ENCODE measurements at regions not wholly inside any gene's neighbourhood (a gene's known extent, or its start where the extent isn't known, plus 50 kb on each side); places are given as distances from the start of the nearest gene placed in this dataset.

DNA sequence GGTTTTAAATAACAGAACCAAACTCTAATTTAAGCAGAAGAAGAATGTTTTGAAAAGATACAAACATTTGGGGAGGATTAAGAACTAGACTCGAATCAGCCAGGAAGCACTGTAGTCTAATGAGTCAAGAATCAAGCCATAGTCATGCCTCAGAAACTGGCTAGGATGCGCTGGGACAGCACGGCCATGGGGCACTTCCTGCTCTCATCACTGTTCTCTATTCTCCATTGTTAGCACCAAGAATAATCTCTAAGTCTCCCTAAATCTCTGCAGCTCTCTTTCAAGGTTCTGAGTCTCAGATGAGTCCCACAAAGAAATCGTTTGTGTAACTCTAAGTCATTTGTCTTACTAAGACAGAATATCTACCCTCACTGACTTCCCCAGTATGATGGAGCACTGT, 399.0 kb upstream of the KCNMB2 start:
- TF ChIP-seq, protein P1, sequence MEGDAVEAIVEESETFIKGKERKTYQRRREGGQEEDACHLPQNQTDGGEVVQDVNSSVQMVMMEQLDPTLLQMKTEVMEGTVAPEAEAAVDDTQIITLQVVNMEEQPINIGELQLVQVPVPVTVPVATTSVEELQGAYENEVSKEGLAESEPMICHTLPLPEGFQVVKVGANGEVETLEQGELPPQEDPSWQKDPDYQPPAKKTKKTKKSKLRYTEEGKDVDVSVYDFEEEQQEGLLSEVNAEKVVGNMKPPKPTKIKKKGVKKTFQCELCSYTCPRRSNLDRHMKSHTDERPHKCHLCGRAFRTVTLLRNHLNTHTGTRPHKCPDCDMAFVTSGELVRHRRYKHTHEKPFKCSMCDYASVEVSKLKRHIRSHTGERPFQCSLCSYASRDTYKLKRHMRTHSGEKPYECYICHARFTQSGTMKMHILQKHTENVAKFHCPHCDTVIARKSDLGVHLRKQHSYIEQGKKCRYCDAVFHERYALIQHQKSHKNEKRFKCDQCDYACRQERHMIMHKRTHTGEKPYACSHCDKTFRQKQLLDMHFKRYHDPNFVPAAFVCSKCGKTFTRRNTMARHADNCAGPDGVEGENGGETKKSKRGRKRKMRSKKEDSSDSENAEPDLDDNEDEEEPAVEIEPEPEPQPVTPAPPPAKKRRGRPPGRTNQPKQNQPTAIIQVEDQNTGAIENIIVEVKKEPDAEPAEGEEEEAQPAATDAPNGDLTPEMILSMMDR (conservative IDR thresholded peaks at IDR 0.05) = no peak
- no peak for TF ChIP-seq ZFX (IDR thresholded peaks at IDR 0.05)

Data from C4-2B (cell line).